ENCODE measurements at regions not wholly inside any gene's neighbourhood (a gene's known extent, or its start where the extent isn't known, plus 50 kb on each side); places are given as distances from the start of the nearest gene placed in this dataset.
A peak's percentile ranks its signal among the peaks of the same experiment; 100 is the strongest.
"Not testable (repeated sequence)": the region's sequence is repeated elsewhere in the genome, so short reads cannot be mapped to it uniquely, and the experiment has no call there.

DNA sequence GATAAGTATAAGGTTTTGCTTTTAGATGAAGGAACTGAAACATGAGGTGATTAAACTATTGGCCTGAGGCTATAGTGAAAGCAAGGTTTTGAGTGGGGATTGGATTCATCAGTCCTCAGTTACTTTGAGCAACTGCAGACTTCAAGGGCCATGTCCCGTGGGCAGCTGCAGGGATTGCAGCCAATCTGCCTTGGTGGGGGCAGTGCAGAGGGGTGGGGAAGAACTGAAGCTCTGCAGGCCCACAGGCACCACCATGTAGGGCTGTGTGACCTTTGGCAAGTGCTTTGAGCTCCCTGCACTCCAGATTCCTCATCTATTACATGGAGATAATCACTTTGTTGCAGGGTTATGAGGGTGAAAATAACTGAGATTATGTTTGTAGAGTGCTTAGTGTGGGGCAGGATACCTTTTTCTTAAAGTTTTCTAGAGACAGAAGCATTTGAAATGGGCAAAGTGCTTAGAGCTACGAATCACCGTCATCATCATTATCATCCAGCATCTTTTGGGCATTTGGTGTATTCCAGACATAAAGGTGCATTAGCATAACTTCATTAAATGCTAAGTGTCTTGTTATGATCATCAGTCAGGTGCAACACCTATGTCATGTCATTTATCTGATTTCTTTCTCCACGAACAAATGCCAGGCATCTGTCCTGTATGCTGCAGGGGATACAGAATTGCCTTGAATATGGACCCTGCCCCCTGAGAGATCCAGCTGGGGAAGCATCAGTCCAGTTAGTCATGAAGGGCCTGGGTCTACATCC lies 72.1 kb upstream of the TENM4 start:
- no peak for DNase-seq
- in situ Hi-C loops (cut with MboI; ENCODE audit: low pct_unique_long_range_greater_than_20kb, low sequenced_read_pairs) = no loop called here

DNA sequence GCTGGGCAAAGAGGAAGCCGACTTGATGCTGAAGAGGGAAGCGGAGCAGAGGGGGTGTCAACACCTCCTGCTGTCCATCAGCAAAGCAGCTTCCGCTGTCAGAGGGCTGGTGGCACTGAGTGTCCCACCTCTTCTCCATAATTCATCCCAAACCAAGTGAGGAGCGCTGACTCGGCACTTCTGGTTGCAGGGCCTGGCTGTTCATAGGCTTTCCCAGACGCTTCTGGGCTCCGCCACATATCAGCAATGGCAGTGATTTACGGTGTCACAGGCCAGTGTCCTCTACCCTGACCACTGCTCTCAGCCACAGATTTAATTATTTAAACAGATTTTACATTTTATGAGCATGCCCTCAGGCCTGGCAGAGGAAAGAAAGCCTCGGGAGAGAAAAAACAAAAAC lies 70.1 kb upstream of the TENM4 start:
- DNase-seq = no peak
- in situ Hi-C loops (cut with MboI; ENCODE audit: low pct_unique_long_range_greater_than_20kb, low sequenced_read_pairs) = no loop called here

DNA sequence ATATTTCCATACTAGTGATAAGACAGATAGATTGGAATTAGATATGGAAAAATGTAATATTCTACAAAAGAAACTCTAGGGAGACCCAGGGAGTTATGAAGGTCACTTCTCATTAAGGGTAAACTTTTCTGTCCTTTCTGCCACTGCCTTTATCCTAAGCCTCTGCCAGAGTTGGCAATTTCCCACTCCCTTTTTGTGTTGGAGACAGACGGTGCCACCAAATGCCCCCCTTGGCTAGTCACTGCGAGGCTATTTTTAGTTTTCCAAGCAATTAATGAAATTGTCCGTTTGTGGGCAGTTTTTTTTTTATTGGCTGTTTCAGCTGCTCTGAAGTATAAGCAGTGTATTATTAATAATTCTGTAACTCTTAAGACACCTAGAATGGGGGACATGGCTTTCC lies 67.6 kb upstream of the TENM4 start:
- no peak for DNase-seq
- in situ Hi-C loops (cut with MboI; ENCODE audit: low pct_unique_long_range_greater_than_20kb, low sequenced_read_pairs) = no loop called here

DNA sequence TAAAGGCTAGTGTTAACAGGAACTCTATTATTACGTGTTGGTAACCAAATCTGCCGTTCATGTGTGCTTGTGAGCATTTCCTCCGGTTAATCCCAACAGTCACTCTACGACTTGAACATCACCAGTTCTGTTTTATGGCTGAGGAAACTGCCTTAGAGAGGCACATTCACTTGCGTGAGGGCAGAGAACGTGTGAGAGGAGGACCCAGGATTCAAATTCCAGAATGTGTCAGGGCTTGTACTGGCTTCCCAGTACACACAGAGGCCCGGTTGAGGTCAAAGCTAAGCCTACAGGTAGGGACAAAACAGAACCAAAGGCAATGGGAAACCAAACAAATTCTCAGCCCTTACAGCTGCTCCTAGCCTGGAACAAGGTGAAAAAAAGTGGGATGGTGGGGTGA lies 66.9 kb upstream of the TENM4 start:
- in situ Hi-C loops (cut with MboI; ENCODE audit: low pct_unique_long_range_greater_than_20kb, low sequenced_read_pairs) = no loop called here
- DNase-seq = no peak

DNA sequence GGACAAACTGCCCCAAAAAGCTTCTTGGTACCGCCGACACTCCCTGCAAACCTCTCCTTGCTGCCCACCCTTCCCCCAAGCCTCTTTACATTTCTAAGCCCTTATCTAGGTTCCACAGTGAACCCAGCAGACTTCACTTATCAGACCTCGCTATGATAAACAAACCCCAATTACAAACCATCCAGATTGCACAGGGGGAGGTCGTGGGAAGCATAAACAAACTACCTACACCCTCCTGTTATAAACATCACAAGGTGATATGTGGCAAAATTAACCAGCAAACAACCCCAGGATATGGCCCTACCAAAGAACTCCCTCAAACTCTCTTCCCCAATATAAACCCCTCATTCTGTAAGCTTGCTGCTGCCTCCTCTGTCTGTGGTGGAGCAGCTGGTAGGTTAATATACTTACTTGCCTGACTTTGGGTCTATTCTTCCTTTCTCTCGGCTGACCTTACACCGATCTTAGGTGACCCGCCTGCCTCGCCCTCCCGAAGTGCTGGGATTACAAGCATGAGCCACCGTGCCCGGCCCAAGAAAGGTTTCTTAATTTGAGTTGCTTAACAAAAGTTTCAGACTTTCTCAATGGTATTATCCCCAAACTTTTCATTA lies 66.0 kb upstream of the TENM4 start:
- no peak for DNase-seq
- in situ Hi-C loops (cut with MboI; ENCODE audit: low pct_unique_long_range_greater_than_20kb, low sequenced_read_pairs) = no loop called here

DNA sequence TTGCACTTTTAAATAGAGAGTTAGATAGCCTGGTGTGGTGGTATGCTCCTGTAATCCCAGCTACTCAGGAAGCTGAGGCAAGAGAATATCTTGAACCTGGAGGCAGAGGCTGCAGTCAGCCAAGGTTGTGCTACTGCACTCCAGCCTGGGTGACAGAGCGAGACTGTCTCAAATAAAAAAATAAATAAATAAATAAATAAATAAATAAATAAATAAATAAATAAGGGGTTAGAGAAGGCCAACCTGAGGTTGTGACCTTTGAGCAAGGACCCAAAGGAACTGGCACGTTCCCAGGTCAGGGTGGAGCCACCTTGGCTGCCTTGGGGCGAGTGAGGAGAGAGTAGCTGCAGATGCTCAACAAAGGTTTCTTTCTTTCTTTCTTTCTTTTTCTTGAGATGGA lies 65.3 kb upstream of the TENM4 start:
- no peak for DNase-seq
- in situ Hi-C loops (cut with MboI; ENCODE audit: low pct_unique_long_range_greater_than_20kb, low sequenced_read_pairs) = no loop called here

DNA sequence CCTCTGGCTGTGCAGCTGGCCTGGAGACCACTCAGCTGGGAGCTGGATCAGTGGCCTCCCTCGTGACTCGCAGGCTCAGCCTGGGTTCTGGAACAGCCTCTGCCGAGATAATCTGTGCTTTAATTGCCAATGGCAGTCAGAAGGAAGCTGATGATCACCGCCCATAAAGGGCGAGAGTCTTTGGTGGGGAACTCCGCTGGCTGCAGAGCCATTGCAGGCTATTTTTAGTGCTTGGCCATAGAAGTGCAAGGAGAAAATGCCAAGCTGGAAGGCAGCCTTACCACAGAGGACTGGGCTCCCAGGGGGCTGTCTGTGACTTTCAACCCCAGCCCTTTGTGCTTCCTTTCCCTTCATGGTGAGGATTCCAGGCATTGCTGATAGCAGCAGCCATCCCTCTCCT lies 62.2 kb upstream of the TENM4 start:
- in situ Hi-C loops (cut with MboI; ENCODE audit: low pct_unique_long_range_greater_than_20kb, low sequenced_read_pairs) = no loop called here
- DNase-seq = no peak

DNA sequence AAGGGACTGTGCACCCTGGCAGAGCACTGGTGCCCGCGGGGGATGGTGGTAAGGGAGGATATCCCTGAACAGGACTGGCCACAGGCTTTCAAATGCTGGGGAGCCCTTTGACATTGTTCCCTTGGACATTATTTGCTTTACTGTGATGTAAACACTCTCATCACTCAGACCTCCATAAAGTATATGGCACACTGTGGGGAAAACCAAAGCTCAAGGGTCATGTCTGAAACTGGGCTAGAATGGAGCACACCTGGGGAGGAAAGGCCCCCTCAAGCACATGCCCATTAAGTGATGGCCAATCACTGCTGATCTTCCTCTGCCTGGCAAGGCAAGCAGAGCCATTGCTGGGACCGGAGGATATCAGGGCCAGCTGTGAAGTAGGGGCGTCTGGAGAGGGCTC lies 60.9 kb upstream of the TENM4 start:
- in situ Hi-C loops (cut with MboI; ENCODE audit: low pct_unique_long_range_greater_than_20kb, low sequenced_read_pairs) = no loop called here
- DNase-seq = no peak

DNA sequence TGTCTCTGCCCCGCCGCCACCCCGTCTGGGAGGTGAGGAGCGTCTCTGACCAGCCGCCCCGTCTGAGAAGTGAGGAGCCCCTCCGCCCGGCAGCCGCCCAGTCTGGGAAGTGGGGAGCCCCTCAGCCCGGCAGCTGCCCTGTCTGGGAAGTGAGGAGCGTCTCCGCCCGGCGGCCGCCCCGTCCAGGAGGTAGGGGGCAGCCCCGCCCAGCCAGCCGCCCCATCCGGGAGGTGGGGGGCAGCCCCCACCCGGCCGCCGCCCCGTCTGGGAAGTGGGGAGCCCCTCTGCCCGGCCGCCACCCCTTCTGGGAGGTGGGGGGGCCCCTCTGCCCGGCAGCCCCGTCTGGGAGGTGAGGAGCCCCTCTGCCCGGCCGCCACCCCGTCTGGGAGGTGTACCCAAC lies 59.1 kb upstream of the TENM4 start:
- in situ Hi-C loops (cut with MboI; ENCODE audit: low pct_unique_long_range_greater_than_20kb, low sequenced_read_pairs); DNase-seq: not testable (repeated sequence)

DNA sequence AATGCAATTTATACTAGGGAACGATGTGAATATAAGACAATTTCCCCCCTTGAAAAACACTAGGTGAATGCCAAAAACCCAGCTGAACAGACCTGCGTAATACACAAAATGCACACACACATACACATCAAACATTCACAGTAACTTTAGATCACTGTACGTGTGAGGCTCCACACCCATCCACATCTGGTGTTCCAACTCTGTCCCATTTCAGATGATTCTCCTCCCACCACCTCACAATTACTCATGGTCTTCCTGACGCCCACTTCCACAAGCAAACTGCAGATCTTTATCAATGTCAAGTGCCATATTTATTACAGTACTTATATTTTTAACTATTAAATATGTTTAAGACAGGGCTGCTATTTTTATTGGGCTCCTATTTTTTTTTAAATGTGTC lies 57.8 kb upstream of the TENM4 start:
- DNase-seq = no peak
- in situ Hi-C loops (cut with MboI; ENCODE audit: low pct_unique_long_range_greater_than_20kb, low sequenced_read_pairs) = no loop called here

DNA sequence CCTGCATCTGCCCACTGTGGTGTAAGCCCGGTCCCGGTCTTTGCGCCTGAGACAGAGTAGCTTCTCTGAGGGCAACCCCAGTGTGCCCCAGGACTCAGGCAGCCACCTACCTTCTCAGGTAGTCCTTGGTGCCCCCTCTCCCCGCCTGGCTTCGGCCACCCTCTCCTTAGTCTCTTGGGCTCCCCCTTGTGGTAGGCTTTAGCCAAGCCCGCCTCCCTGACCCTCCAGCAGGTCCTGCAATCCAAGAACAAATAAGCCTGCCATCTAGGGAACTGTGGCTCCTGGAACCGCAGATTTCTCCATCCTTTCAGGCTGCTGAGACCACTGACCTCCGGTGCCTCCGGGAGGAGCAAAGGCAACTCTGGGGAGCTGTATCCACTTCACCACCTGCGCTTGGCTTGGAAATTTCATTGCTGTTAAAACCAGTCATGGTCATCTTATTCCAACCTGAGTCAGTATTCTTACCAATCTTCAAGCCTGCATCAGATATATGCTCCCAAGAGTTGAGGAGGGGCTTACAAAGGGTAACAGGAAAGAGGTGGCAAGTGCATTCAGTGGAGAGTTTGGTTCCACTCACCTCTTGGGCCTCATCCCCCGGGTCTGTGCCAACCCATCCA lies 52.8 kb upstream of the TENM4 start:
- in situ Hi-C loops (cut with MboI; ENCODE audit: low pct_unique_long_range_greater_than_20kb, low sequenced_read_pairs) = no loop called here

DNA sequence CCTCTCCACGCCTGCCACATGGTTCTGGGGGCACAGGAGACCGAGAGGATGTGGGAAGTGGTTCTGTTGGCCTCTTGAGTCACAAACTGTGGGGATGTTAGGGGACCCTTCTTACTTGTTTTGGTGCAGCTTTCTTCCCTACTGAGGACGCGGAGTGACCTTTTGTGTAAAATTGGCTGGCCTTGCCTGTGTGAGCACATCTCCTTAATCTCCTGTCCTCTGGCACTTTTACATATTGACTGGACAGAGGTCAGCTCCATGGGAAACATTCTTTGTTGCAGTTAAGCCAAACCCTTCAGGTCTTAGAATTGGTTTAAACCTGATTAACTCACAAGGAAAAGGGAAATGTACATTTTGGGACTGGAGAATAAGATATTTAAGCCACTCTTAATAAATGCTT lies 51.2 kb upstream of the TENM4 start:
- no peak for DNase-seq
- in situ Hi-C loops (cut with MboI; ENCODE audit: low pct_unique_long_range_greater_than_20kb, low sequenced_read_pairs) = no loop called here

More for the DNA sequence above, 52.8 kb upstream of the TENM4 start:
- peak; percentile 76 for DNase-seq
